Neural crest cell (in vitro differentiated cells): ENCODE measurements at regions not wholly inside any gene's neighbourhood (a gene's known extent, or its start where the extent isn't known, plus 50 kb on each side); places are given as distances from the start of the nearest gene placed in this dataset.

Source experiments
- DNase-seq: peaks from one replicate; pipeline ENCODE4 v3.0.0; 2021; ENCODE audit warnings: low read depth, mixed read lengths, low spot score
- H3K27ac Mint-ChIP-seq: one replicate; pipeline ENCODE4 v1.8.0; 2021; ENCODE audit warnings: mild to moderate bottlenecking, mixed read lengths; ENCODE audit not compliant: unreplicated experiment
- H3K27me3 Mint-ChIP-seq: 2 replicates; pipeline ENCODE4 v1.8.0; 2021; ENCODE audit warnings: low read depth, mild to moderate bottlenecking, mixed read lengths
- H3K36me3 Mint-ChIP-seq: 2 replicates; pipeline ENCODE4 v1.8.0; 2021; ENCODE audit warnings: low read depth, mild to moderate bottlenecking, mixed read lengths
- H3K4me1 Mint-ChIP-seq: 2 replicates; pipeline ENCODE4 v1.8.0; 2021; ENCODE audit warnings: mixed read lengths
- H3K4me3 Mint-ChIP-seq: one replicate; pipeline ENCODE4 v1.8.0; 2021; ENCODE audit warnings: mild to moderate bottlenecking, mixed read lengths
- H3K9me3 Mint-ChIP-seq: 2 replicates; pipeline ENCODE4 v1.8.0; 2021; ENCODE audit warnings: mixed read lengths
- CTCF ChIP-seq: fragments of 200-600 bp; sonication (generic); conservative IDR thresholded peaks from 2 replicates; pipeline ENCODE4 v1.5.0; 2021; ENCODE audit warnings: antibody characterized with exemption, mild to moderate bottlenecking

- Mint-ChIP-seq H3K36me3 (no peaks in the 10 kb centered on the region), H3K4me1 (peaks cover 3% of the 10 kb centered on the region), H3K27me3 (peaks cover 23% of the 10 kb centered on the region), H3K4me3 (no peak overlapping the region), H3K27ac (no peak overlapping the region), H3K9me3 (no peaks in the 10 kb centered on the region)
- TF ChIP-seq CTCF, result no peak
- no peak for DNase-seq
Observed at GRCh38 chr7:32243687-32244290, 173.6 kb upstream of the PDE1C start.

GRCh38 chr7:32242436-32242835, 172.2 kb upstream of the PDE1C start:
- no peak for TF ChIP-seq CTCF
- no peak overlapping the region for H3K4me3 Mint-ChIP-seq
- DNase-seq, result no peak
- H3K9me3 Mint-ChIP-seq, result no peaks in the 10 kb centered on the region
- H3K4me1 Mint-ChIP-seq, result no peaks in the 10 kb centered on the region
- no peaks in the 10 kb centered on the region for H3K36me3 Mint-ChIP-seq
- peaks cover 18% of the 10 kb centered on the region for H3K27me3 Mint-ChIP-seq
- no peak overlapping the region for H3K27ac Mint-ChIP-seq

- Mint-ChIP-seq H3K4me3 (no peak overlapping the region), H3K4me1 (no peaks in the 10 kb centered on the region), H3K27me3 (peaks cover 16% of the 10 kb centered on the region), H3K9me3 (no peaks in the 10 kb centered on the region), H3K36me3 (no peaks in the 10 kb centered on the region), H3K27ac (no peak overlapping the region)
- DNase-seq, result no peak
- TF ChIP-seq CTCF, result no peak
Observed at GRCh38 chr7:32241636-32242035, 171.4 kb upstream of the PDE1C start.

- no peak for TF ChIP-seq CTCF
- no peak for DNase-seq
- peaks cover 7% of the 10 kb centered on the region for H3K9me3 Mint-ChIP-seq
- H3K4me3 Mint-ChIP-seq, result no peak overlapping the region
- no peak overlapping the region for H3K27ac Mint-ChIP-seq
- no peaks in the 10 kb centered on the region for H3K4me1 Mint-ChIP-seq
- peaks cover 10% of the 10 kb centered on the region for H3K27me3 Mint-ChIP-seq
- H3K36me3 Mint-ChIP-seq, result no peaks in the 10 kb centered on the region
Observed at GRCh38 chr7:32239764-32240163, 169.6 kb upstream of the PDE1C start.

GRCh38 chr7:32228601-32229000, 158.4 kb upstream of the PDE1C start:
- Mint-ChIP-seq H3K36me3 (no peaks in the 10 kb centered on the region), H3K4me3 (no peak overlapping the region), H3K4me1 (no peaks in the 10 kb centered on the region), H3K27me3 (peaks cover 24% of the 10 kb centered on the region), H3K27ac (no peak overlapping the region), H3K9me3 (peaks cover 2% of the 10 kb centered on the region)
- DNase-seq, result no peak
- no peak for TF ChIP-seq CTCF

- Mint-ChIP-seq H3K36me3 (no peaks in the 10 kb centered on the region), H3K4me1 (no peaks in the 10 kb centered on the region), H3K27ac (no peak overlapping the region), H3K27me3 (peaks cover 24% of the 10 kb centered on the region), H3K4me3 (no peak overlapping the region), H3K9me3 (no peaks in the 10 kb centered on the region)
- DNase-seq, result no peak
- no peak for TF ChIP-seq CTCF
Observed at GRCh38 chr7:32227746-32228145, 157.5 kb upstream of the PDE1C start.
